NT2/D1 (cell line): ENCODE measurements at regions not wholly inside any gene's neighbourhood (a gene's known extent, or its start where the extent isn't known, plus 50 kb on each side); places are given as distances from the start of the nearest gene placed in this dataset.

Source experiments
- DNase-seq: peaks from one replicate; pipeline ENCODE4 v3.0.0-alpha.2; 2011; ENCODE audit warnings: low read depth, low spot score
- H3K27me3 ChIP-seq: 2 replicates; pipeline ENCODE4 v1.6.0; 2011; ENCODE audit warnings: mild to moderate bottlenecking; ENCODE audit not compliant: insufficient read length, insufficient read depth
- H3K36me3 ChIP-seq: 2 replicates; pipeline ENCODE4 v1.6.1; 2011; ENCODE audit warnings: mild to moderate bottlenecking, low read length, mixed read lengths; ENCODE audit not compliant: insufficient read depth, insufficient read length
- H3K4me1 ChIP-seq: 2 replicates; pipeline ENCODE4 v1.5.1; 2011; ENCODE audit not compliant: insufficient read depth, insufficient read length
- H3K4me3 ChIP-seq: 2 replicates; pipeline ENCODE4 v1.5.1; 2011; ENCODE audit warnings: low read depth; ENCODE audit not compliant: insufficient read length
- H3K9ac ChIP-seq: 2 replicates; pipeline ENCODE4 v1.6.0; 2011; ENCODE audit warnings: low read depth; ENCODE audit not compliant: insufficient read length
- H3K9me3 ChIP-seq: 2 replicates; pipeline ENCODE4 v1.5.1; 2011; ENCODE audit warnings: mild to moderate bottlenecking, low read length; ENCODE audit not compliant: insufficient read depth
- SUZ12 ChIP-seq: IDR thresholded peaks from 2 replicates; pipeline ENCODE4 v1.6.1; 2011; ENCODE audit not compliant: insufficient read length, insufficient read depth; ENCODE audit errors: extremely low read depth
- YY1 ChIP-seq: IDR thresholded peaks from 2 replicates; pipeline ENCODE4 v1.6.1; 2011; ENCODE audit not compliant: insufficient read length, insufficient read depth
- ZNF274 ChIP-seq: IDR thresholded peaks from 2 replicates; pipeline ENCODE4 v1.6.1; 2011; ENCODE audit warnings: mild to moderate bottlenecking, low read depth, low read length

GRCh38 chr11:15378941-15379340 lies 264.2 kb downstream of the INSC start:
- TF ChIP-seq ZNF274 (no peak), SUZ12 (no peak), YY1 (no peak)
- peaks cover 15% of the 10 kb centered on the region; the same call in 1 of the 2 replicates for H3K9me3 ChIP-seq
- H3K4me3 ChIP-seq = no peak overlapping the region
- no peak overlapping the region for H3K9ac ChIP-seq
- H3K36me3 ChIP-seq = no peaks in the 10 kb centered on the region
- no peaks in the 10 kb centered on the region for H3K4me1 ChIP-seq
- no peaks in the 10 kb centered on the region for H3K27me3 ChIP-seq
- DNase-seq = no peak

GRCh38 chr11:15379483-15379882 lies 264.8 kb downstream of the INSC start:
- Histone ChIP-seq H3K4me1 (no peaks in the 10 kb centered on the region), H3K9ac (no peak overlapping the region), H3K36me3 (no peaks in the 10 kb centered on the region), H3K27me3 (no peaks in the 10 kb centered on the region), H3K4me3 (no peak overlapping the region), H3K9me3 (peaks cover 15% of the 10 kb centered on the region; the same call in 1 of the 2 replicates)
- no peak for DNase-seq
- TF ChIP-seq SUZ12 (no peak), ZNF274 (no peak), YY1 (no peak)

DNA sequence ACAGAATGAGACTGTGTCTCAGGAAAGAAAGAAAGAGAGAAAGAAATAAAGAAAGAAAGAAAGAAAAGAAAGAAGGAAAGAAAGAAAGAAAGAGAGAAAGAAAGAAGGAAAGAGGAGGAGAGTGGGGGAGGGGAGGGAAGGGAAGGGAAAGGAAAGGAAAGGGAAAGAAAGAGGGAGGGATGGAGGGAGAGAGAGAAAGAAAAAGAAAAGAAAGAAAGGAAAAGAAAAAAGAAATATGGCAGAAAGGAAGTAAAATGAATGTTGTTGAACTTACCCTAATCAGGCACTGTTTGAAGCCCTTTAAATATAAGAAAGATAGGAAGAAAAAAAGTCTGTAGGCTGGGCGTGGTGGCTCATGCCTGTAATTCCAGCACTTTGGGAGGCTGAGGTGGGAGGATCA lies 276.1 kb downstream of the INSC start:
- Histone ChIP-seq H3K4me1 (no peaks in the 10 kb centered on the region), H3K9ac (no peak overlapping the region), H3K27me3 (no peaks in the 10 kb centered on the region), H3K9me3 (no peaks in the 10 kb centered on the region), H3K36me3 (no peaks in the 10 kb centered on the region), H3K4me3 (no peak overlapping the region)
- no peak for DNase-seq
- TF ChIP-seq YY1 = no peak
- TF ChIP-seq ZNF274 = no peak
- TF ChIP-seq SUZ12 = no peak

- Histone ChIP-seq H3K9ac (no peak overlapping the region), H3K4me3 (no peak overlapping the region)
These were observed 282.1 kb downstream of the INSC start for GRCh38 chr11:15396778-15397177.

DNA sequence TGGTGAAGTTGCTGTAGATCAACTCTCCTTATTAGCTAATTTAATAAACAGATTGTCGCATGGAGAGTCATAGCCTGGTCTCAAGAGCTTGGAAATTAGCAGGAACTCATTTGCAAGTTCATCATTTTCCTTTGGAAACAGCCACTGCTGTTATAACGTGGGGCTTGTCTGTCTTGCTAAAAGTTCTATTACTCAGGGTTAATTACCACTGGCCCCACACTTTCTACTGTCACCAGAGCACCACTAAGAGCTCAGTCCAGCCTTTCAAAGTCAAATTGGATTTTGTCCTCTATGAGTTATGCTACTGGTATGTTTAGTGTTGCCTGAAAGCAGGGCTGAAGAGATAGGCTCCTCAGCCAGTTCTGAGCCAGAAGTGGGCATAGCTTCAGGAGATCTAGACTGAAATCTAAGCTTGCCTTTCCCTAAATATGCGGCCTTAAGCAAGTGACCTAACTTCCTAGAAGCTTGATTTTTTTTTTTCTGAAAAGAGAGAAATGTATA lies 292.2 kb downstream of the INSC start:
- no peaks in the 10 kb centered on the region for H3K36me3 ChIP-seq
- no peak for TF ChIP-seq ZNF274
- TF ChIP-seq YY1 = no peak
- TF ChIP-seq SUZ12 = no peak
- no peaks in the 10 kb centered on the region for H3K9me3 ChIP-seq
- H3K9ac ChIP-seq = no peak overlapping the region
- no peaks in the 10 kb centered on the region for H3K4me1 ChIP-seq
- no peak for DNase-seq
- H3K4me3 ChIP-seq = no peak overlapping the region
- no peaks in the 10 kb centered on the region for H3K27me3 ChIP-seq

More at GRCh38 chr11:15396778-15397177, 282.1 kb downstream of the INSC start:
- Histone ChIP-seq H3K4me1 (no peaks in the 10 kb centered on the region), H3K9me3 (no peaks in the 10 kb centered on the region), H3K36me3 (no peaks in the 10 kb centered on the region), H3K27me3 (no peaks in the 10 kb centered on the region)
- no peak for TF ChIP-seq ZNF274
- no peak for TF ChIP-seq SUZ12
- no peak for DNase-seq

DNA sequence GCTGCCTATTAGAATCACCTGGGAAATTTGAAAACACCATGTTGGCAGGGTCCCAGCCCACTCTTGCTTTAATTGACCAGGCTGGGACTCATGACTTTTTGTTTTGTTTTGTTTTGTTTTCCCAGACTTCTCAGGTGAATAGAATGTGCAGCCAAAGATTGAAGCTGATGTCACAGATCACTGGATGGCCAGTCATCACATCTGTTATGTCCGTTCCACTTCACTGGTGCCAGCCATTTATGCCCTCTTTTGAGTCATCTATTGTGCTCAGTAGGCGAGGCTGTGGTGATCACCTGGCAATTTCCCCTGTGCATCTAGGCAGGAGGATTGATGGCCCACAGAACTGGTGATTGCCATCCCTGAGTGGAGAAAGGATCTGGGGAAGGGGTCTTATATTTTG lies 297.3 kb downstream of the INSC start:
- H3K4me1 ChIP-seq = no peaks in the 10 kb centered on the region
- DNase-seq = no peak
- no peaks in the 10 kb centered on the region for H3K36me3 ChIP-seq
- H3K27me3 ChIP-seq = no peaks in the 10 kb centered on the region
- no peak for TF ChIP-seq YY1
- TF ChIP-seq SUZ12 = no peak
- no peak for TF ChIP-seq ZNF274
- no peak overlapping the region for H3K9ac ChIP-seq
- H3K4me3 ChIP-seq = no peak overlapping the region
- no peaks in the 10 kb centered on the region for H3K9me3 ChIP-seq

- Histone ChIP-seq H3K9me3 (no peaks in the 10 kb centered on the region), H3K4me1 (no peaks in the 10 kb centered on the region), H3K36me3 (no peaks in the 10 kb centered on the region), H3K27me3 (no peaks in the 10 kb centered on the region), H3K4me3 (no peak overlapping the region), H3K9ac (no peak overlapping the region)
- no peak for DNase-seq
- TF ChIP-seq ZNF274 = no peak
- no peak for TF ChIP-seq YY1
- no peak for TF ChIP-seq SUZ12
These were observed 304.2 kb downstream of the INSC start for GRCh38 chr11:15418921-15419320.
